ENCODE measurements at regions not wholly inside any gene's neighbourhood (a gene's known extent, or its start where the extent isn't known, plus 50 kb on each side); places are given as distances from the start of the nearest gene placed in this dataset.

- TF ChIP-seq POLR2A (IDR thresholded peaks at IDR 0.05) (no peak), CTCF (IDR thresholded peaks at IDR 0.05) (no peak)
Observed at GRCh38 chr2:177331466-177331997, 61.0 kb upstream of the AGPS start.

Measured in testis (tissue), 2 donors.